Trophoblast cell (in vitro differentiated cells and primary cell): ENCODE measurements at regions not wholly inside any gene's neighbourhood (a gene's known extent, or its start where the extent isn't known, plus 50 kb on each side); places are given as distances from the start of the nearest gene placed in this dataset.

Experiments used
- DNase-seq, 2 donors: peaks; one replicate each; pipeline ENCODE4 v3.0.0-alpha.2; 2016
- H2AFZ ChIP-seq: 2 replicates; pipeline ENCODE4 v1.6.1; 2013; ENCODE audit warnings: low read length, moderate library complexity, mild to moderate bottlenecking; ENCODE audit not compliant: insufficient read depth, poor library complexity
- H2AK5ac ChIP-seq: 2 replicates; pipeline ENCODE4 v1.6.1; 2013; ENCODE audit warnings: mild to moderate bottlenecking, low read length
- H2BK120ac ChIP-seq: 2 replicates; pipeline ENCODE4 v1.6.1; 2013; ENCODE audit warnings: low read length, mild to moderate bottlenecking, moderate library complexity; ENCODE audit not compliant: insufficient read depth, poor library complexity
- H2BK12ac ChIP-seq: 2 replicates; pipeline ENCODE4 v1.6.1; 2013; ENCODE audit warnings: mild to moderate bottlenecking, low read length, moderate library complexity
- H2BK5ac ChIP-seq: 2 replicates; pipeline ENCODE4 v1.6.1; 2013; ENCODE audit warnings: low read length, low read depth, moderate library complexity, mild to moderate bottlenecking; ENCODE audit not compliant: poor library complexity
- H3K14ac ChIP-seq: 2 replicates; pipeline ENCODE4 v1.6.1; 2013; ENCODE audit warnings: mild to moderate bottlenecking, low read length
- H3K18ac ChIP-seq: 2 replicates; pipeline ENCODE4 v1.6.1; 2013; ENCODE audit warnings: mild to moderate bottlenecking, low read length
- H3K23ac ChIP-seq: 2 replicates; pipeline ENCODE4 v1.6.1; 2013; ENCODE audit warnings: low read length
- H3K27ac ChIP-seq: 2 replicates; pipeline ENCODE4 v1.5.1; 2013; ENCODE audit warnings: low read depth, mild to moderate bottlenecking, inconsistent platforms, low read length, moderate library complexity
- H3K27me3 ChIP-seq: 2 replicates; pipeline ENCODE4 v1.6.1; 2013; ENCODE audit warnings: inconsistent platforms, mild to moderate bottlenecking, low read length, moderate library complexity; ENCODE audit not compliant: insufficient read depth
- H3K36me3 ChIP-seq, 2 experiments: 1 replicate in 1 of 2; 2 replicates in 1 of 2; pipeline ENCODE4 v1.6.1; 2013; ENCODE audit warnings: low read length in 2 of 2, mild to moderate bottlenecking in 2 of 2, moderate library complexity in 1 of 2; ENCODE audit not compliant: insufficient read depth in 2 of 2, control insufficient read depth in 1 of 2
- H3K4ac ChIP-seq: 2 replicates; pipeline ENCODE4 v1.6.1; 2013; ENCODE audit warnings: low read depth, mild to moderate bottlenecking, low read length, moderate library complexity
- H3K4me1 ChIP-seq, 2 experiments: 1 replicate in 1 of 2; 2 replicates in 1 of 2; pipeline ENCODE4 v1.6.1; 2013; ENCODE audit warnings: low read length in 2 of 2, mild to moderate bottlenecking in 2 of 2, moderate library complexity in 1 of 2; ENCODE audit not compliant: insufficient read depth in 2 of 2, control insufficient read depth in 1 of 2
- H3K4me2 ChIP-seq: 2 replicates; pipeline ENCODE4 v1.6.1; 2013; ENCODE audit warnings: inconsistent platforms, mild to moderate bottlenecking, low read length, moderate library complexity
- H3K4me3 ChIP-seq: 2 replicates; pipeline ENCODE4 v1.5.1; 2013; ENCODE audit warnings: mild to moderate bottlenecking, low read depth, low read length, inconsistent platforms
- H3K79me1 ChIP-seq: one replicate; pipeline ENCODE4 v1.6.1; 2013; ENCODE audit warnings: low read length
- H3K79me2 ChIP-seq: 2 replicates; pipeline ENCODE4 v1.6.1; 2013; ENCODE audit warnings: low read length, mild to moderate bottlenecking; ENCODE audit not compliant: control insufficient read depth, insufficient read depth, poor library complexity
- H3K9ac ChIP-seq: 2 replicates; pipeline ENCODE4 v1.6.1; 2013; ENCODE audit warnings: mild to moderate bottlenecking, low read length
- H3K9me3 ChIP-seq: 2 replicates; pipeline ENCODE4 v1.6.1; 2013; ENCODE audit warnings: low read depth, mild to moderate bottlenecking, control low read depth, inconsistent platforms, low read length; ENCODE audit not compliant: insufficient read depth
- H4K12ac ChIP-seq: 2 replicates; pipeline ENCODE4 v1.6.1; 2013; ENCODE audit warnings: low read depth, mild to moderate bottlenecking, low read length, moderate library complexity
- H4K8ac ChIP-seq: 2 replicates; pipeline ENCODE4 v1.6.1; 2013; ENCODE audit warnings: low read depth, mild to moderate bottlenecking, low read length, moderate library complexity
- H4K91ac ChIP-seq: one replicate; pipeline ENCODE4 v1.6.1; 2013; ENCODE audit warnings: low read depth, mild to moderate bottlenecking, low read length, moderate library complexity
- WGBS: extraction: QIAGEN DNeasy Blood & Tissue Kit; methylation state at CpG from one replicate; pipeline ENCODE4 v1.1.7; 2013; ENCODE audit warnings: missing lambda C conversion rate; ENCODE audit not compliant: insufficient read length, insufficient coverage; ENCODE audit errors: extremely low coverage; 5-methylcytosine and 5-hydroxymethylcytosine counted together

GRCh38 chr12:94717656-94718055, 67.3 kb upstream of the TMCC3 start:
- no CpG with 5 or more reads among the region's 1 CpG for WGBS
- no peak overlapping the region for H3K4me3 ChIP-seq
- no peak overlapping the region for H3K4me2 ChIP-seq

DNA sequence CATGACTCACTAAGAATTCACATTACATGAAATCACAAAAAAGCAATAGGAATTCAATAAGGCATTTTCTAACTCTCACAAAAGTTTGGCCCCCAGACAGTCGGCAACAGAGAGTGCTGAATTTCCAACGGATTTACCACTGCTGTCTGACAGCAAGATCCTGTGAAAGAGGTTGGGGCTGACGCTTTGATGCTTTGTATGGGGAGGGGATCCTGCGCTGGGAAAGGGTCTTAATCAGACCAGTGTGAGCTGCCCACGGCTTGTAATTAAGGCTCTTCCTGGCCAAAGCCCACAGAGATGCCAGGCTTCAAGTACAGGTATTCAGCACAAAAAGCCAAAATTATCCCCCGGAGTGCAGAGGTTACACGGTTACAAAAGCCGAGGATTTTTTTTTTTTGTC, 66.8 kb upstream of the TMCC3 start:
- H2AK5ac ChIP-seq, result peak overlapping the region; percentile 47
- H2BK120ac ChIP-seq, result no peak overlapping the region
- no peak overlapping the region for H3K4ac ChIP-seq
- H3K23ac ChIP-seq, result no peak overlapping the region
- no peak overlapping the region for H3K9ac ChIP-seq
- H3K4me1 ChIP-seq, result no peaks in the 10 kb centered on the region
- H3K18ac ChIP-seq, result no peak overlapping the region
- H3K14ac ChIP-seq, result no peak overlapping the region
- no peak overlapping the region for H3K4me2 ChIP-seq
- no peaks in the 10 kb centered on the region for H3K27me3 ChIP-seq
- H2BK12ac ChIP-seq, result no peak overlapping the region
- H3K79me1 ChIP-seq, result no peaks in the 10 kb centered on the region
- peaks cover 2% of the 10 kb centered on the region for H3K9me3 ChIP-seq
- no peak overlapping the region for H2BK5ac ChIP-seq
- no peaks in the 10 kb centered on the region for H3K79me2 ChIP-seq
- no peak overlapping the region for H3K27ac ChIP-seq
- H3K36me3 ChIP-seq, result no peaks in the 10 kb centered on the region
- H3K4me3 ChIP-seq, result no peak overlapping the region
- DNase-seq, result no peak
- no peak overlapping the region for H4K8ac ChIP-seq
- H2AFZ ChIP-seq, result no peak overlapping the region
- H4K91ac ChIP-seq, result no peak overlapping the region
- no peak overlapping the region for H4K12ac ChIP-seq
- no CpG with 5 or more reads among the region's 8 CpGs for WGBS

More at GRCh38 chr12:94717656-94718055, 67.3 kb upstream of the TMCC3 start:
- H3K23ac ChIP-seq, result no peak overlapping the region
- no peak overlapping the region for H3K14ac ChIP-seq
- H3K18ac ChIP-seq, result no peak overlapping the region
- H3K4ac ChIP-seq, result no peak overlapping the region
- no peak overlapping the region for H3K9ac ChIP-seq
- no peak overlapping the region for H2BK5ac ChIP-seq
- no peak overlapping the region for H2AFZ ChIP-seq
- H4K12ac ChIP-seq, result no peak overlapping the region
- H3K9me3 ChIP-seq, result peaks cover 2% of the 10 kb centered on the region
- no peak overlapping the region for H2BK12ac ChIP-seq
- H2BK120ac ChIP-seq, result no peak overlapping the region
- no peak overlapping the region for H4K8ac ChIP-seq
- no peak overlapping the region for H4K91ac ChIP-seq
- no peak overlapping the region for H2AK5ac ChIP-seq
- no peak for DNase-seq
- H3K36me3 ChIP-seq, result no peaks in the 10 kb centered on the region
- no peaks in the 10 kb centered on the region for H3K4me1 ChIP-seq
- H3K27ac ChIP-seq, result no peak overlapping the region
- H3K79me2 ChIP-seq, result no peaks in the 10 kb centered on the region
- no peaks in the 10 kb centered on the region for H3K27me3 ChIP-seq
- no peaks in the 10 kb centered on the region for H3K79me1 ChIP-seq

DNA sequence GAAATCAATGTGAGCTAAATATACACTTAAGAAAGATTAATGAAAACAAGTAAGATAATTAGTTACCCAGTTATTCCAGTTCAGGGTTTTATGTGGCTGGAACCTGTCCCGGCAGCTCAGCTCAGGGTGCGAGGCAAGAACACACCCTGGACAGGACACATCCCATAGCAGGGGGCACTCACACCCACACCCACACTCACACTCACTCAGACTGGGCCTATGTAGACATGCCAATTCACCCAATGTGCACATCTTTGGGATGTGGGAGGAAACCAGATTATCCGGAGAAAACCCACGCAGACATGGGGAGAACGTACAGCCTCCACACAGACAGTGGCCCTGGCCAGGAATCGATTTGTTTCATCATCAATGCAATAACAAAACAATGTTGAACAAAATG, 66.0 kb upstream of the TMCC3 start:
- H3K4me3 ChIP-seq, result no peak overlapping the region
- H3K14ac ChIP-seq, result no peak overlapping the region
- no peak overlapping the region for H2AK5ac ChIP-seq
- no peak overlapping the region for H2BK12ac ChIP-seq
- H3K79me1 ChIP-seq, result no peaks in the 10 kb centered on the region
- H3K79me2 ChIP-seq, result no peaks in the 10 kb centered on the region
- no peak overlapping the region for H3K4ac ChIP-seq
- H3K27ac ChIP-seq, result no peak overlapping the region
- H4K12ac ChIP-seq, result no peak overlapping the region
- H3K9me3 ChIP-seq, result peaks cover 2% of the 10 kb centered on the region
- peak overlapping the region; percentile 68 for H3K18ac ChIP-seq
- no CpG with 5 or more reads among the region's 6 CpGs for WGBS
- no peak overlapping the region for H2BK120ac ChIP-seq
- no peak for DNase-seq
- H4K91ac ChIP-seq, result no peak overlapping the region
- H2BK5ac ChIP-seq, result no peak overlapping the region
- H3K36me3 ChIP-seq, result no peaks in the 10 kb centered on the region
- peak overlapping the region; percentile 40 for H3K23ac ChIP-seq
- H3K9ac ChIP-seq, result peak overlapping the region; percentile 61
- H3K4me2 ChIP-seq, result no peak overlapping the region
- H4K8ac ChIP-seq, result no peak overlapping the region
- H3K4me1 ChIP-seq, result no peaks in the 10 kb centered on the region
- H2AFZ ChIP-seq, result no peak overlapping the region
- H3K27me3 ChIP-seq, result no peaks in the 10 kb centered on the region

DNA sequence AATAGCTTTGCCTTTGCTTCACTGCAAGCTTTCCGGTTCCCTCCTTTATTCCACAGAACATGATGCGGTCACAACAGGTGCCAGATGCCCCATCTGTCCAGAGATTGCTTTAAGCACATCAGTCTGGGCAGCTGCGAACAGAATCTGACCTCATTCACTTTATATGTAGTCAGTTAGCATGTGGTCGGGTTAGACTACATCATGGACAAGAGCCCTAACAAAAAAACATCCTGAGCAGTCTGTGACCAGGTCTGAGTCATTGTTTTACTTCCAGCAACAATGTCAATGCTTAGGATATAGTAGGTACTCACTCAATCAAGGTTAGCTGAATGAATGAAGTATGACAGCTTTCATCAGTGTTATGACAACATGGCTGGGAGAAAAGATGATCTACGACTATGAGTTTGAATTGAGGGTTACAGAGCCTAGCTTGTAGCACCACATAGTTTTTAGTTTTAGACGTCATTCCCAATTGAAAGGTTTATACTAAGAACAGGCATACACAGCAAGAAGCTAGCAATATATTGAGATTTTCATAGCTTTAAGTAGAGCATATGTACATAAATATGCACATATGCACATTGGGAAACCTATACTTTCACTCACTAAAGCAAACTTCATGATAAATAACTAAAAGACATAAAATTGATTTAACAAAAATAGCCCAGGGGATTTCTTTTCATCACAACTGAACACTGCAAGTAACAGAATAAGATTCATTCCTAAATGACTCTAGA, 64.2 kb upstream of the TMCC3 start:
- Histone ChIP-seq H3K9ac (no peak overlapping the region), H3K14ac (no peak overlapping the region), H2AFZ (no peak overlapping the region), H4K91ac (no peak overlapping the region), H3K18ac (peak overlapping the region; percentile 18), H3K4me2 (no peak overlapping the region), H3K79me2 (no peaks in the 10 kb centered on the region), H3K4ac (no peak overlapping the region), H2AK5ac (no peak overlapping the region), H3K27me3 (no peaks in the 10 kb centered on the region), H3K4me1 (no peaks in the 10 kb centered on the region), H3K9me3 (peaks cover 2% of the 10 kb centered on the region), H3K23ac (no peak overlapping the region), H4K12ac (no peak overlapping the region), H3K4me3 (no peak overlapping the region), H3K27ac (no peak overlapping the region), H3K79me1 (no peaks in the 10 kb centered on the region), H3K36me3 (no peaks in the 10 kb centered on the region), H2BK120ac (no peak overlapping the region), H2BK12ac (no peak overlapping the region), H2BK5ac (no peak overlapping the region), H4K8ac (no peak overlapping the region)
- WGBS, result no CpG with 5 or more reads among the region's 6 CpGs
- no peak for DNase-seq
